ENCODE measurements at regions not wholly inside any gene's neighbourhood (a gene's known extent, or its start where the extent isn't known, plus 50 kb on each side); places are given as distances from the start of the nearest gene placed in this dataset.
"Not testable (repeated sequence)": the region's sequence is repeated elsewhere in the genome, so short reads cannot be mapped to it uniquely, and the experiment has no call there.

DNA sequence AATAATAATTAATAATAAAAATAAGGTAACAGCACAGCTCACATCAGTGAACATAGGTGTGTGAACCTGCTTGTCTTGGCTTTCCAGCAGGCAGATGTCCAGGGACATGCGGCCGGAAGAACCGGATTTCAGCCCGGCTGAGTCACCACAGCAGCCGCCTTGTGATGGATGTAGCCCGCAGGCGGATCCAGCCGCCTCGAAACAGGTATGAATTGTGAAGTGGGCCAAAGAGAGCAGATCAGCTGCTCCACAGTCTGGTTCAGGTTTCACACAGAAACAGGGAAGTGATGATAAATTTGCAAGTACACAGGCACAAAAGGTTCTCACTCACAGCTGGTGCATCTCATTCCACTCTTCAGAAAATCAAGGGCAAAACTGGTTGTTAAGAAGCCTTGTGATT is 55.1 kb downstream of the ID4 start:
- DNase-seq = no peak

DNA sequence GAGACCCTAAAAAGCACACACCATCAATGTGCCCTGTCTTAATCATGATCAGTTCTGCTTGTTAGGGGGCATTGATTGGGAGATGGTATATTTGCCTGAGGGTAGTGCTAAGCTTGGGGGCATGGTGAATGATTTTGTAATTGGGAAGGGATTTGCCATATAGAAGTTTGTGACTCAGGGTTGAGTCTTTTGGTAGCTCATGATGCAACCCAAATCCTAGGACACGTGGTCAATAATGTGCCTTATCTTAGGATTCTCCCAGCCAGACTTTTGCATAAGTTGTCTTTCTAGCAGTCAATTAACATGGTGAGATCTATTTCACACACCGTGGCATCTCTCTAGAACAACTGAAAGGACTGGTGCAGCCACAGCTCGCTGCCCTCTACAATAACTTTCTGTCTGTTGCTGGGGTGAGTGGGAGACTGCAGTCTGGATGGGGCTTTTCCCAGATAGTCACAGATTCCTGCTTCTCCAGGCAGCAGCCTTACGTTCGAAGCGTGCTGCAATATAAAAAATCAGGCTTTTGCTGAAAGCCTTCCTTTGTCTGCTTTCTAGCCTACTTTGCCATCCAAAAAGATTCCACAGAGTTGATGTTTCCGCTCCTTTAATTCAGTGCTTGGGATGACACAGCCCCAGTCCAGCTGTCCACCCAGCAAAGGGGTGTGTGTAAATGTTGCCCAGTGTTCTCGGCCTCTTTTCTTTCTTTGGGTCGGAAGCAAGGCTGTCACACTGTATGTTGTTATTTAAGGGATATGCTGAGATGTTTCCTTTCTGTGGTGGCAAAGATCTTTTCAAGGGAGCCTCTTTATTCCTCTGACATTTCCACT is 58.9 kb downstream of the ID4 start:
- DNase-seq = no peak

DNA sequence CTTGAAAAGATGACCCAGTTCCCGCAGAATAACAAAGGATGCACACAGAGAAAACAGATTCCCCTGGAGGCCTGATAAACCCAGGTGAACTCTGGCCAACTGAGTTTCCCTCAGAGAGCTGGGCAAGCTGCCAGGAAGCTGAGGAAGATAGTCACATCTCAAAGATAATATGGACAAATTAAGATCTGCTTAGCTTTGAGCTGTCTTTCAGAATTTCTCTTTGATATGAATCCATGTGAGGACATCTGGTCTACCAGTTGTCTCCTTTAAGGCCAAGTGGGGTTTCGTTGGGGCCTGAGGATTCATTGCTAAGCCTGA is 59.5 kb downstream of the ID4 start:
- no peak for DNase-seq

DNA sequence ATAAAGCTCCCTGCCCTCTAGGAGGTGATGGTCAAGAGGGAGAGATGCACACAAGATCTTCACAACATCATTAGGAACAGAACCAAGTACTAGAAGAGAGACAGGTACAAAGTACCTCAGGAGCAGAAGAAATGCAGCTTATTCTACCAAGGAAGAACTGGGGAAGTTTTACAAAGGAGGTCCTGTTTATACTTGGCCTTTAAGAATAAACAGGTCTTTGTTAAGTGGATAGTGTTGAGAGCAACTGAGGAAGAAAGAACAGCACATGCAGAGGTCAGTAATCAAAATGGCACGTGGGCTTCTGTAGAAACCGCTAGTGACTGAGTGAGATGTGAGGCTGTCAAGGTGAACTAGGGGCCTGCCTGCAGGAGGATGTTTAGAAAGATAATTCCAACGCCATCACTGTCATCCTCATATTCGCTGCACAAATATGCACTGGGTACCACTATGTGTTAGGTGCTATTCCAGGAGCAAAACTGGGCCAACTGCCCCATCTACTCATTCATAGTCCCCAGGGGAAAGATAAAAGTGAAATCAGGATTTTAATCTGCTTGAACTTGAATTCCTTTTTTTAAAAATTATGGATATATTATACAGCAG is 61.1 kb downstream of the ID4 start:
- no peak for DNase-seq

DNA sequence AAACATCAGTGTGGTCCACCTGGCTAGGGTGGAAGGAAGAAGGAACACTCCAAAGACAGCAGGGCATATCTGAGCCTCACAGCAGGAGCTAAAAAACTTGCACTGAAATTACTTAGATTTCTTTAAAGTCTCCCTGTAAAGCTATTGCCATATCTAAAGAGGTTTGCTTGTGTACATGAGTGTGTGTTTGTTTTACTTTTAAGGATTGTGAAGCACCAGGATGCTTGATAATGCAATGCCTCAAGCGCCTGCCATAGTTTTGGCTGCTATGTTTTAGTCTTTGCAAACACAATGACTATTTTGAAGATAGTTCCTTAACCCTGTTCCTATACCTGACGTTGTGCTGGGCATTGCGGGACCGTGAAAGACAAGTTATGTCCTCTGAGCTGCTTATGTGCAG is 65.0 kb downstream of the ID4 start:
- no peak for DNase-seq

DNA sequence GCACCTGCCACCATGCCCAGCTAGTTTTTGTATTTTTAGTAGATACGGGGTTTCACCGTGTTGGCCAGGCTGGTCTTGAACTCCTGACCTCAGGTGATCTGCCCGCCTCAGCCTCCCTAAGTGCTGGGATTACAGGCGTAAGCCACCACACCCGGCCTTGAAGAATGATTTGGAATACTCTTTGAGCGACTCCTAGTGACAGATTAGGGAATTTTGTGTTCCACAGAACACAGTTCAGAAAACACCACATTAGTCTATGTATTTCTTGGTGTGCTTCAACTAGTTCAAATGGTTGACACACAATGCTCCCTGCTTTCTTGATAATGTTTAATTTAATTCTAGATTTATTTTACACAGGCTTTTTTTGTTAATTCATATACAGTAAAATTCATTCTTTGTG is 67.2 kb downstream of the ID4 start:
- DNase-seq = not testable (repeated sequence)

DNA sequence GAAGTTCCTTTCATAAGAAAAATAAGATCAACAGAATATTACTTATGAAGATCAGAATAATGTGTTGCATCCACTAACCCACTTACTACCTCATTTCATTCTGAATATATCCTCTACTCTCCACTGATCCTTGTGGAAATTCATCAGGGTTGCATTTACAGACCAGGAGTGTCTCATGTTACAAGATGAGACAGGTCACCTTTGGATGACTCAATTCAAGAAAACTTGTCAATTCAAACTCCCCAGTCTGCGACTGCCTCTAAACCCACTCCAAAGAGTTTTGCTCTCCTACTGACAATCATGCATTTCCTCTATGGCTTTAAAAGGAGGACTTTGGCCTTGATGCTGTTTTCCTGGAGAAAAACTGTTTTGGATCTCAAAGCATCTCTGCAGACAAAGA is 68.4 kb downstream of the ID4 start:
- peak; percentile 0 for DNase-seq

DNA sequence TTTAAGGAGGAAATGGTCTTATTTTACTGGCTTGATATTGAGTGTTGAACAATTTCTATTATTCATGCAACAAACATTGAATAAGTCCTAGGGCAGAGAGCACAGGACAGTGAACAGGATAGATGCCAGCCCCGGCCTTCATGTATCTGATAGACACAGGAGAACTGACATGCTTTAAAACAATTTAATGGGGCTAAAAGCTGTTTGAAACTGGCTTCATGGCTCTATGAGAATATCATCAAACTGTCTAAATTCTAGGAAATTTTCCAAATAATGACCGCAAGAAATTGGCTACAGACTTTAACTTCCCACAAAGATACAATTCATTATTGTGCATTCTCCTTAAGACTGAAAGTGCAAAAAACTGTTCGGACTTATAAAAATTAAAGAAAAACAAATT is 69.0 kb downstream of the ID4 start:
- no peak for DNase-seq

DNA sequence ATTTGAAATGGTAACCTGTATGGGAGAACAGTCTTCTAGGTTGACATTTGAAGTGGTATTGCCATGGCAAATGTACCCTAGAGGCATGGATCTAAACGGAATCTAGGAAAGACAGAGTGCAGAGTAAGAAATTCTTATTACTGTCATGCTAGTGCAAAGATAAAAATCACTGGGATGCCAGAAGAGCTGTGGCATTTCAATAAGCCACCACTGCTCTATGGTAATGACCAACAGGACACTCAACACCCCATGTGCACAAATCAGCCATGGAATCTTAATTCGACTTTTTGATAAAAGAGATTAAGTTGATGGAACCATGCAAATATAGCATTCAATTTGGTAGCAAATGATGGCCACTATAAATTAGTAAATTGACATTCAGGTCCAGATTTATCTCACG is 74.1 kb downstream of the ID4 start:
- DNase-seq = no peak

DNA sequence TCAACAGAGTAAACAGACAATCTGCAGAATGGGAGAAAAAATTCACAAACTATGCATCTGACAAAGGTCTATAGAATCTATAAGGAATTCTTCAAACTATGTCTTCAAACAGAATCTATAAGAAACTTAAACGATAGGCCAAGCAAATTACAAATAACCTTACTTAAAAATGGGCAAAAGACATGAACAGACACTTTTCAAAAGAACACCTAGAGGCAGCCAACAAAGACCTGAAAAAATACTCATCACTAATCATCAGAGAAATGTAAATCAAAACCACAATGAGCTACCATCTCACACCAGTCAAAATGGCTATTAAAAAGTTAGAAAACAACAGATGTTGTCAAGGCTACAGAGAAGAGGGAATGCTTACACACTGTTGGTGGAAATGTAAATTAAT is 81.3 kb downstream of the ID4 start:
- no peak for DNase-seq

DNA sequence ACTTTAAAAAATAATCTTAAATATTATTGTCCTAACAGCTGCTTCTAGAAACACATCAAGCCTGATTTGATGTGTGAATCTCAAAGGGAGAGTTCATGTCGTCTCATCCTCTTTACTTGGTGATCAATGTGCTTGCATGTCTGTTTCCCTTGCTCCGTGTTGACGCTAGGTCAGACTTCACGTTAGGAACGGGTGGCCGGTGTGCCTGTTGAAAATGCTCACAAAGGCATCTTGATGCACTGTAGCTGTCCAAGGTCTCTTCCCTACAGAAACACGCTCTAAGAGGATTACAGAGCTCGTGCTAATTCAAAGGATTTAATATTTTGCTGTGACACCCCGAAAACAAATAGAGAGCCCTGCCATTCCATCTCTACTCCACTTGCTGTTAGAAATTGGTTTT is 84.6 kb downstream of the ID4 start:
- no peak for DNase-seq

DNA sequence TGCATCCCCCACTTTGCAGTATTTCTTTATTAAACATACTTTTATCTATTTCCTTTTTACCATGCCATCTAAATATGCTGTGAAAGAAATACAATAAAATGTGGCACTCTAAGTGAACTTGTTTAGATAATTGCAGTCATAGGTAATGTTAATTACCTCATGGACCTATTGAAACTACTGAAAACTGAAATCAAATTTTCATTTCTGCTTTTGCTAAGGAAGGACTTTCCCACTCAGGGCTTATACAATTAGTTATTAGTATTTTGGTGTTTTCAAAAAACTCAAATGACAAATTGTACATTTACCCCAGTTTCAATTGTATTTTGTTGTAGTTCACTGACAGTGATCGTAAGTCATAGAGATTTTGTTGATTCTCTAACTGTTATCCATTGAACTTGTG is 88.4 kb downstream of the ID4 start:
- DNase-seq = no peak

DNA sequence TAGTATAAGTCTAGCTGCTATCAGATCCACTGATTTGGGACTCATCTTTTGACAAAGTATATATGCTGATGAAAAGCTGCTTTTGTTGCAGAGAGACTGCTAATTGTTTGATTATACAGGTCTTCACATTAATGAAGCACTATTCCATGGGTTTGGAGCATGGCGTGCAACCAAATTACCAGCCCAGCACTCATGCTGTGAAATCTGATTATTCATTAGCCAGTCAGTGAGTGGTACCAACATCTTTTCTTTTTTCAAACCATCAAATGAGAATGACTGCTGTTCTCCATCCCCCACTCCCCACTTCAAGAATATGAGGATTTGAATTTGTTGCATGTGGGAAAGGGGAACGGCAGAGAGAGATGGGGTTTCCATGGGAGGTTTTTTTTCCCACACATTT is 91.3 kb downstream of the ID4 start:
- no peak for DNase-seq

DNA sequence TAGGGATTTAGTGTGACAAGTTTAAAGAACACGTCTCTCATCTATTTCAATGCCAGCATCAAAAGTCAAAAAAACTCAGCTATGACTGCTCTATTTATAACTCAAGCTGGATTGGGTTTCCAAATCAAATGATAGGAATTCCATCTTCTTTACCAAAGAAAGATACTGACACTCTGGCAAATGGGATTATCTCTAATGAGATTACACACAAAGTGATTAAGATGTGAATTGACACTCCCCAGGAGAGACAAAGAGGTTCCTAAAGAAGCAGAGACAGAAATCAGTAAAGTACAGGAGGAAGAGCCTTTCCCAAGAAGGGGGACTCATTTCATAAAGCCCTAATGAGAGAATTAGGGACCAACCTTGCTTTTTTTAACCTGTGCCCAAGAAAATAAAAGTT is 92.1 kb downstream of the ID4 start:
- DNase-seq = no peak

DNA sequence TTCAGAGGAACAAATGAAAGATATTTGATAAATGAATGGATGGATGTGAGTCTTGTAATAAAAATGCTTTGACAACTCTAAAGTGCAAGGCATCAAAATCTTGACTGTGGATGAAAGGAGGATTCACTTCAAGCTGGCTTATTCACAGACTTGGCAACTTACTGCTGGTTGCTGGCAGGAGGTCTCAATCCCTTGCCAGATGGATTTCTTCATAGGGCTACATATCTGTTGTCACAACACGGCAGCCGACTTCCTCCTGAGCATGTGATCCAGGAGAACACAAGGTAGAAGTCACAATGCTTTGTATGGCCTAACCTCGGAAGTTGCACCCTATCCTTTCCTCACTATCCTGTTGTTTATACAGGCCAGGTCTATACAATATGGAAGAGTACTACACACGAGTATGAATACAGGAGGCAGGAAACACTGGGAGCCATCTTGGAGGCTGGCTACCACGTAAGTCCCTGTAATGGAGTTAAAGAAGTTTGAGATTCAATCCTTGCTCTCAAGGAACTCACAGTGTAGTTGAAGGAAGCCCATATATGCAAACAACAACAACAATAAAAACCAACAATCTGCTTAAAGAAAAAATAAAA is 97.9 kb downstream of the ID4 start:
- no peak for DNase-seq

DNA sequence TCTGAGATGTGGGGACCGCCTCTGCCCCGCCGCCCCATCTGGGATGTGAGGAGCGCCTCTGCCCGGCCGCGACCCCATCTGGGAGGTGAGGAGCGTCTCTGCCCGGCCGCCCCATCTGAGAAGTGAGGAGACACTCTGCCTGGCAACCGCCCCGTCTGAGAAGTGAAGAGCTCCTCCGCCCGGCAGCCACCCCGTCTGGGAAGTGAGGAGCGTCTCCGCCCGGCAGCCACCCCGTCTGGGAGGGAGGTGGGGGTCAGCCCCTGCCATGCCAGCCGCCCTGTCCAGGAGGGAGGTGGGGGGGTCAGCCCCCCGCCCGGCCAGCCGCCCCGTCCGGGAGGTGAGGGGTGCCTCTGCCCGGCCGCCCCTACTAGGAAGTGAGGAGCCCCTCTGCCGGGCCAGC is 102.2 kb downstream of the ID4 start:
- not testable (repeated sequence) for DNase-seq

DNA sequence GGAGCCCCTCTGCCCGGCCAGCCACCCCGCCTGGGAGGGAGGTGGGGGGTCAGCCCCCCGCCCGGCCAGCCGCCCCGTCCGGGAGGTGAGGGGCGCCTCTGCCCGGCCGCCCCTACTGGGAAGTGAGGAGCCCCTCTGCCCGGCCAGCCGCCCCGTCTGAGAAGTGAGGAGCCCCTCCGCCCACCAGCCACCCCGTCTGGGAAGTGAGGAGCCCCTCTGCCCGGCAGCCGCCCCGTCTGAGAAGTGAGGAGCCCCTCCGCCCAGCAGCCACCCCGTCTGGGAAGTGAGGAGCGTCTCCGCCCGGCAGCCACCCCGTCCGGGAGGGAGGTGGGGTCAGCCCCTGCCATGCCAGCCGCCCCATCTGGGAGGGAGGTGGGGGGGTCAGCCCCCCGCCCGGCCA is 102.8 kb downstream of the ID4 start:
- DNase-seq = not testable (repeated sequence)

DNA sequence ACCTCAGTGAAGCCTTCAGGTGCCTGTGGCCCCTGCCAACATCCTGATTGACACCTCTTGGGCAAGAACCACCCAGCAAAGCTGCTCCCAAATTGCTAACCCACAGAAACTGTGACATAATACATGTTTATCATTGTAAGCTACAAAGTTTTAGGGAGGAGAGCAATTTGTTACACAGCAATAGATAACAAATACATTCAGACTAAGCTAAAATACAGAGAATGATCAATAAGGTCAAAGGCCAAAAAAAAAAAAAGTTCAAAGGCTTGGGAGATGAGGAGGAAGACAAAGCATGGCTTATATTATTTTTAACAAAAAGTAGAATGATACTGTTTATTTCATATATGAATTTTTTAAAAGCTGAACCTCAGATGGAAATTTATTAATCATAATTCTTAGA is 105.9 kb downstream of the ID4 start:
- no peak for DNase-seq

DNA sequence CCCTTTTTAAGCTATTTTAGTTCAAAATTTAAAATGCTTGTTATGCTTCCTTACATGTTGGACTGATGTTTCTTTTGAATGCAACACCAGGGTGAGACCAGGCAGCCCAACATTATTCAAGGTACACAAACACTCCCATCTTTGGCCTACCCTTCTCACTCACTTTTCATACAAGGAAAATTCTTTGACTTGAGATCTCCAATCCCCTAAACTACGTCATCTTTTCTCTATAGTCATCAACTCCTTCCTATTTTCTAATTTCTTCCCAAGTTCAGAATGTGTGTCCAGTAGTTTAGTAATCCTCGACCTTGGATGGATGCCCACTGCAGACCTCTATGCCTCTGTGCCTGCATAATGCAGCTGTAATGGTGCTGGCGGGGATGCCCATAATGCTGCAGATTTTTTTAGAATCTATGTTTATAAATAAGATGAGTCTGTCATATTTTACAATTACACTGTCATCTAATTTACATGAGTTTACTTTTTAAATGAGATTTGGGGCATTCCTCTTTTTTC is 108.7 kb downstream of the ID4 start:
- DNase-seq = no peak

DNA sequence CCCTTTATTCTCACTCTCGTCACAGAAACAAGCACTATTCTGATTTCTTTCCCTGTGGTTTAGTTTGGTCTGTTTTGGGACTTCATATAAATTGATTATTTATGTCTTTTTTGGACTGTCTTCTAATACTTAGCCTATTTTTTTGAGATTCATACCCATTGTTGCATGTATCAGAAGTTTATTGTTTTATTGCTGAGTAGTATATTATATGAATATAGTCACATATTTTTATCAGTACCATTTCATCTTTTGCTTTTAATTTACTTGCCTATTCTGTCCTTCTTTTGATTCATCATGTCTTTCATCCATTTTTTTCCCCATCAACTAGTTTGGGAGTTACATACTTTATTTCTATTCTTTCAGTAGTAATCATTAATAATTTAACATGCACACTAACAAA is 112.0 kb downstream of the ID4 start:
- no peak for DNase-seq

DNA sequence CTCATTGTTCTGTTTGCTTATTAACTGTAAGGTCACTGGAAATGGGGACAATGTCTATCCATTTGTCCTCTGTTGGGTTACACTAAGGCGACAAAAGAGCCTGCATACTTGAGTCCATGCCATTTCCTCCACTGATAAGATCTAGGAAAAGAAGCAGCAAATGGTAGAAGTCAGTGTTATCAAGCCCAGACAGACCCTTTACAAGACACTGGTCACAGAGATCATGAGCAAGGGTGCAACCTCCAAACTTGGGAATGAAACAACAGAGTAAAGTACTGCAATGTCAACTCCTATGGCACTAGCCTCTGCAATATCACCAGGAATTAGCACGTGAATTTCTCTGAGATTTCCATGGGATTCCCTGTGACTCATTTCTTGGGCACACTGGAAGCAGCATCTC is 126.9 kb downstream of the ID4 start:
- DNase-seq = no peak

DNA sequence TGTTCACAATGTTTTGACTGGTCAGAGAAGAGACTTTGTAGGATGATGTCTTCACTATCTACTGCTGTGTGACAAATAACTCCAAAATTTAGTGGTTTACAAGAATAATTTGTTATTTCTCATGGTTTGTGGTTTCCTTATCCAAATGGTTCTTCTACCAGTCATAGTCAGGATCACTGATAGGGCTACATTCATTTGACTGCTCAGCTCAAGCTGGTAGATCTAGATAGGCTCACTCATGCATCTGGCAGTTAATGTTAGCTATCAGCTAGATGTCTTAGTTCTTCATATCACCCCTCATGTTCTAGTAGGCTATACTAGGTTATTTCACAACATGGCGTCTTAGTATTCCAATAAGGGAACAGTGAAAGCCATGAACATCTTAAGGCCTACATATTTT is 131.0 kb downstream of the ID4 start:
- no peak for DNase-seq

DNA sequence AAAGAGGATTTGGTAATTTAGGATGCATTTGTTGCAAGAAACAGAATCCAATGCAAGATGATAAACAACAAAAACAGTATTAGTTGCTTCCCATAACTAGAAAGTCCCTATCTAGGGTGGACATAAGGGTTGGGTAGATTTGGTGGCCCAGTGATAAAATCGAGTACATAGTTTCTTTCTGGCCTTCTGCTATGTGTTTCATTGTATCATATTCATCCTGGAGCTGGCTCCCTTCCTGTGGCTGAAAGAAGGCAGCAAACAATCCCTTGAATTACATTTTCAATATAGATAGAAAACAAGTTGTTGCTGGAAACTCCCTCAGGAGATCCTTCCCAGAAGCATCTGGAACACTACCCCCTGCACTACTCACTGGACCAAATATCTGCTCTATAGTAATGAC is 135.1 kb downstream of the ID4 start:
- DNase-seq = no peak

DNA sequence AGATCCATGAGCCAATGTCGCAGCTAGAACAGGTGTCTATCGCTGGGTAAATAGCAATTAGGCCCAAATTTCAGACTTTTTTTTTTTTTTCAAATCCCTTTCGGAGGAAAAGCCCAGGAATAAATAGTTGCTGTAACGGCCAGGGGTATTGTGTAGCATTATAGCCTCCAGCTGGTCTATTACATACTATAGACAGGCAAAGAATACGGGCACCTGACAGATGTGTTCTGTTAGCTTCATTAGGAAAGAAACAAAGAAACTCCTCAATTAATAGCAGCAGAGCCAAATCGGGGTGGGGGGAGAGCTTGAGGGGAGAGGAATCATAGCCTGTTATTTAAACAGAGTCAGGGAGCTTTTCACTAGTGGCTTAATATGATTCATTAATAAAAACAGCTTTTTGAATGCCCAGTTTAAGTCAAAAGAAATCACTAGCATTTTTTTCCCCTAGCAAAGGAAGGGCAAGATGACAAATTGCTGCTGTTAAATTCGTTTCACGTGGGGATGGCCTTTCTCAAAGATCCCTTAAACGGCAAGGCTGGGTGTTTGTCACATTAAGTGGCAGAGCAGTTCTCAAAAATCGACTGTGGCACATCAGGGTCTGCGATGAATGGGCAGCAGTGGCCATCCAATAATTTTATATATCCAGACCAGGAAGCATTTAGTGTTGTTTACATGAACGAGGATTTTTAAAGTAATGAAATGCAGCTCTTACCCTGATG is 139.4 kb downstream of the ID4 start:
- no peak for DNase-seq
